Fibroblast of lung (primary cell): ENCODE measurements at regions not wholly inside any gene's neighbourhood (a gene's known extent, or its start where the extent isn't known, plus 50 kb on each side); places are given as distances from the start of the nearest gene placed in this dataset.

Experiments
- DNase-seq, 2 donors: peaks; one replicate each; pipeline versions ENCODE4 v3.0.0 to v3.0.0-alpha.2; 2010; ENCODE audit warnings: low read depth in 2 of 2
- H2AFZ ChIP-seq: 2 replicates; pipeline ENCODE4 v1.5.1; 2012; ENCODE audit warnings: low read length, control low read depth, inconsistent platforms
- H3K27ac ChIP-seq: 2 replicates; pipeline ENCODE4 v1.5.1; 2011; ENCODE audit warnings: low read length, control low read depth; ENCODE audit not compliant: insufficient read depth
- H3K27me3 ChIP-seq: 2 replicates; pipeline ENCODE4 v1.5.1; 2011; ENCODE audit warnings: mild to moderate bottlenecking, low read length; ENCODE audit not compliant: control insufficient read depth, insufficient read depth
- H3K36me3 ChIP-seq: 2 replicates; pipeline ENCODE4 v1.5.1; 2011; ENCODE audit warnings: low read length; ENCODE audit not compliant: control insufficient read depth, insufficient read depth
- H3K4me1 ChIP-seq: 2 replicates; pipeline ENCODE4 v1.5.1; 2011; ENCODE audit warnings: low read length; ENCODE audit not compliant: control insufficient read depth, insufficient read depth; ENCODE audit errors: extremely low read depth
- H3K4me2 ChIP-seq: 2 replicates; pipeline ENCODE4 v1.5.1; 2011; ENCODE audit warnings: low read length, control low read depth; ENCODE audit not compliant: insufficient read depth; ENCODE audit errors: extremely low read depth
- H3K4me3 ChIP-seq, 4 experiments: fragments of 200-600 bp in 1 of 4; sonication (generic) in 1 of 4; replicated peaks in 1 of 4; 2 replicates each; pipeline ENCODE4 v1.5.1; 2011 to 2016; ENCODE audit warnings: low read length in 4 of 4, low read depth in 3 of 4, mild to moderate bottlenecking in 3 of 4, control low read depth in 2 of 4, inconsistent platforms in 1 of 4, mixed read lengths in 1 of 4; ENCODE audit not compliant: insufficient read depth in 1 of 4; ENCODE audit errors: control extremely low read depth in 1 of 4
- H3K79me2 ChIP-seq: 2 replicates; pipeline ENCODE4 v1.5.1; 2012; ENCODE audit warnings: mild to moderate bottlenecking, low read length, inconsistent platforms; ENCODE audit not compliant: control insufficient read depth, insufficient read depth
- H3K9ac ChIP-seq: 2 replicates; pipeline ENCODE4 v1.5.1; 2011; ENCODE audit warnings: mild to moderate bottlenecking, low read length, control low read depth; ENCODE audit not compliant: insufficient read depth
- H3K9me3 ChIP-seq: 2 replicates; pipeline ENCODE4 v1.5.1; 2012; ENCODE audit warnings: low read depth, low read length; ENCODE audit not compliant: control insufficient read depth, insufficient read depth
- H4K20me1 ChIP-seq: 2 replicates; pipeline ENCODE4 v1.5.1; 2011; ENCODE audit warnings: low read length; ENCODE audit not compliant: control insufficient read depth, insufficient read depth; ENCODE audit errors: extremely low read depth
- EZH2 ChIP-seq: IDR thresholded peaks from 2 replicates; pipeline ENCODE4 v1.5.1; 2012; ENCODE audit warnings: low read length, control low read depth, mild to moderate bottlenecking; ENCODE audit errors: missing control alignments
- TF ChIP-seq, protein P1 (sequence below), 2 donors: IDR thresholded peaks in 1 of 2; conservative IDR thresholded peaks in 1 of 2; 1 replicate in 1 of 2; 2 replicates in 1 of 2; pipeline ENCODE4 v1.5.1; 2011 to 2012; ENCODE audit warnings: low read length in 2 of 2, control low read depth in 1 of 2, inconsistent platforms in 1 of 2, low read depth in 1 of 2, mild to moderate bottlenecking in 1 of 2

DNA sequence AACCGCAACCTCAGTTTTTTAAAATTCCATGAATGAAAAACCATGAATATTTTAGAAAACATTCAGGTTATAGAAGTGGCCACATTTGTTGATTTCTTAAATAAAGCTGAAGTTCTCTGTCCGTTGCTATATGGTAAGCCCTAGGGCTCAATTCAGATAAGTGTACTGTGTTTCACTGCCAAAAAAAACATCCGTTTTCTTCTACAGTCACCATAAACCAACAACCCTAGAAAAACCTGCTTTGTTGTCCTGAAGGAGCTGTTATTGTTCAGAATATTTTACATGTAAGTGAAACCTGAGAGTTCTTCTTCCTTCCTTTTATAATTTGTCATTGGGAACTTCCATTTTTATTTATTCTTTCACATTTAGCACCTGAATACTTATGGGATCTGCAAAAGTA, 274.1 kb downstream of the TFAP2A start:
- TF ChIP-seq, protein P1, sequence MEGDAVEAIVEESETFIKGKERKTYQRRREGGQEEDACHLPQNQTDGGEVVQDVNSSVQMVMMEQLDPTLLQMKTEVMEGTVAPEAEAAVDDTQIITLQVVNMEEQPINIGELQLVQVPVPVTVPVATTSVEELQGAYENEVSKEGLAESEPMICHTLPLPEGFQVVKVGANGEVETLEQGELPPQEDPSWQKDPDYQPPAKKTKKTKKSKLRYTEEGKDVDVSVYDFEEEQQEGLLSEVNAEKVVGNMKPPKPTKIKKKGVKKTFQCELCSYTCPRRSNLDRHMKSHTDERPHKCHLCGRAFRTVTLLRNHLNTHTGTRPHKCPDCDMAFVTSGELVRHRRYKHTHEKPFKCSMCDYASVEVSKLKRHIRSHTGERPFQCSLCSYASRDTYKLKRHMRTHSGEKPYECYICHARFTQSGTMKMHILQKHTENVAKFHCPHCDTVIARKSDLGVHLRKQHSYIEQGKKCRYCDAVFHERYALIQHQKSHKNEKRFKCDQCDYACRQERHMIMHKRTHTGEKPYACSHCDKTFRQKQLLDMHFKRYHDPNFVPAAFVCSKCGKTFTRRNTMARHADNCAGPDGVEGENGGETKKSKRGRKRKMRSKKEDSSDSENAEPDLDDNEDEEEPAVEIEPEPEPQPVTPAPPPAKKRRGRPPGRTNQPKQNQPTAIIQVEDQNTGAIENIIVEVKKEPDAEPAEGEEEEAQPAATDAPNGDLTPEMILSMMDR (conservative IDR thresholded peaks at IDR 0.05 in 1 of 2, IDR thresholded peaks at IDR 0.05 in 1 of 2; ENCODE audit: low read depth in 1 of 2, low read length in 2 of 2), result no peak
- Histone ChIP-seq H3K9ac (no peak overlapping the region), H3K27ac (no peak overlapping the region), H3K36me3 (no peaks in the 10 kb centered on the region), H3K79me2 (no peaks in the 10 kb centered on the region), H3K27me3 (no peaks in the 10 kb centered on the region), H3K4me3 (no peak overlapping the region), H4K20me1 (no peaks in the 10 kb centered on the region), H2AFZ (no peak overlapping the region), H3K4me1 (no peaks in the 10 kb centered on the region), H3K9me3 (no peaks in the 10 kb centered on the region), H3K4me2 (no peak overlapping the region)
- DNase-seq, result peak in 1 of 2 donors; percentile 5

DNA sequence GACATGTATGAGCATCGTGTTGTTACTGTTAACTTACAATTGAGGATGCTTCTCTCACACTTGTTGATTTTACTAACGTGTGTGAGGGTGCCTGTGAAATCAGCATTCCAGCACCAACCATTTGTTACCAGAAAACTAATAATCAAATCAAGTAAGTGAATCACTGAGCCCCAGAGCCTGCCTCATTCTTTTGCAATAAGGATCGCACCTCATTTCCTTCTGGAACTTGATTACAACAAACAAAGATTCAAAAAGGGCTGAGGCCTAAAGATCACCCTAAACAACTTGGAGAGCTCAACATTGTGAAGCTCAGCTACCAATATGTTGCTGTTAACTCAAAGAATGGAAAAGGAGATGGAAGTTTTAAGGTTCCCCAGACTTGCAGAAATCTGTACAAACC, 274.7 kb downstream of the TFAP2A start:
- Histone ChIP-seq H4K20me1 (no peaks in the 10 kb centered on the region), H2AFZ (no peak overlapping the region)

DNA sequence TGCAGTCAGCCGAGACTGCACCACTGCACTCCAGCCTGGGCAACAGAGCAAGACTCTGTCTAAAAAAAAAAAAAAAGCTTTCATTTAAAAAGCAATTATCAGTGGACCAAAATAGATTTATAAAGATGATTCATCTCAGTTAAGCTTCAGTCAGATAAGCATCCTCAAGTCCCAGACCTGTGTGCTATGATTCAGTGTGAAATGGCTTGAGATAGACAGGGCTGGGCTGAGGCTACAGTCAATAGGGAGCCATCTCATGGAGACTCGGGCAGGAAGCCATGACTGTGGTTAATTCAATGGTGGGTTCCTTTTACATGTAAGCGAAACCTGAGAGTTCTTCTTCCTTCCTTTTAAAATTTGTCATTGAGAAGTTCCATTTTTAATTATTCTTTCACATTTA, 276.0 kb downstream of the TFAP2A start:
- TF ChIP-seq EZH2, result no peak
- TF ChIP-seq, protein P1 (conservative IDR thresholded peaks at IDR 0.05 in 1 of 2, IDR thresholded peaks at IDR 0.05 in 1 of 2; ENCODE audit: low read depth in 1 of 2, low read length in 2 of 2), result no peak
- Histone ChIP-seq H3K79me2 (no peaks in the 10 kb centered on the region), H3K4me1 (no peaks in the 10 kb centered on the region), H3K36me3 (no peaks in the 10 kb centered on the region), H3K4me2 (no peak overlapping the region), H3K9me3 (no peaks in the 10 kb centered on the region), H3K4me3 (no peak overlapping the region), H3K27ac (no peak overlapping the region), H2AFZ (no peak overlapping the region), H3K27me3 (no peaks in the 10 kb centered on the region), H3K9ac (no peak overlapping the region), H4K20me1 (no peaks in the 10 kb centered on the region)
- DNase-seq, result peak in 1 of 2 donors; percentile 70

More for the DNA sequence above, 274.7 kb downstream of the TFAP2A start:
- H3K9me3 ChIP-seq, result no peaks in the 10 kb centered on the region
- H3K27me3 ChIP-seq, result no peaks in the 10 kb centered on the region
- no peaks in the 10 kb centered on the region for H3K4me1 ChIP-seq
- H3K79me2 ChIP-seq, result no peaks in the 10 kb centered on the region
- H3K4me3 ChIP-seq, result no peak overlapping the region
- H3K36me3 ChIP-seq, result no peaks in the 10 kb centered on the region
- no peak for TF ChIP-seq EZH2
- TF ChIP-seq, protein P1 (conservative IDR thresholded peaks at IDR 0.05 in 1 of 2, IDR thresholded peaks at IDR 0.05 in 1 of 2; ENCODE audit: low read depth in 1 of 2, low read length in 2 of 2), result no peak
- H3K9ac ChIP-seq, result no peak overlapping the region
- DNase-seq, result no peak
- no peak overlapping the region for H3K4me2 ChIP-seq
- H3K27ac ChIP-seq, result no peak overlapping the region
